Lower leg skin (tissue), 3 donors: ENCODE measurements at regions not wholly inside any gene's neighbourhood (a gene's known extent, or its start where the extent isn't known, plus 50 kb on each side); places are given as distances from the start of the nearest gene placed in this dataset.

ENCODE experiments used
- CTCF ChIP-seq, 3 donors: fragments of 450-650 bp; IDR thresholded peaks; one replicate each; pipeline ENCODE4 v1.5.1; 2016; ENCODE audit warnings: antibody characterized with exemption in 3 of 3, mild to moderate bottlenecking in 3 of 3, moderate library complexity in 2 of 3
- POLR2A ChIP-seq, 2 donors: fragments of 450-650 bp; IDR thresholded peaks; one replicate each; pipeline ENCODE4 v1.6.1; 2016 to 2017; ENCODE audit warnings: antibody characterized with exemption in 2 of 2, mild to moderate bottlenecking in 1 of 2, moderate library complexity in 1 of 2

GRCh38 chr2:155030296-155030695 lies 331.8 kb downstream of the KCNJ3 start:
- TF ChIP-seq CTCF (IDR thresholded peaks at IDR 0.05) (no peak), POLR2A (IDR thresholded peaks at IDR 0.05) (no peak)
